ENCODE measurements at regions not wholly inside any gene's neighbourhood (a gene's known extent, or its start where the extent isn't known, plus 50 kb on each side); places are given as distances from the start of the nearest gene placed in this dataset.

DNA sequence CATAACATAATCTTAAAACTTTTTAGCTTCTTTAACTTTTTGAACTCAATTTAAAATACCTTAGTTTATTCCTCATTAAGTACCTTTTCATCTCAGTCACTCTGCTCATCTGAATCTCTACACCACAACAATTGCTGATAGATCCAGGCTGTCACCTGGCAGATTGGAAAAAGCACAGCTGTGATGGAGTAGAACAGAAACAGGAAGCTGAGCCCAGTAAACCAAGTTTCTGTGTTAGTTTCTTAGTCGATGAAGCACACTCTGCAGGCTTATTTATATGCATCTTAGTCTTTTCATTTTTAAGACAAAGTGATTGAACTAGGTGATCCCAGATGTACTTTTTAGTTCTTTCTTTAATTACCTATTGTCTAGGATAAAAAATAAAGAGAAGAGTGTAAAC lies 1398.0 kb upstream of the ALCAM start:
- no peaks in the 10 kb centered on the region for H3K36me3 ChIP-seq (ENCODE audit: control insufficient read depth in 2 of 2, insufficient read depth in 2 of 2, low read length in 2 of 2)
- peaks cover 0 to 3% of the 10 kb centered on the region in 2 donors for H3K9me3 ChIP-seq (ENCODE audit: control insufficient read depth in 2 of 2, low read length in 2 of 2)
- no peak overlapping the region for H3K9ac ChIP-seq (ENCODE audit: low read length in 2 of 2)

GRCh38 chr3:103976931-103977339 lies 1389.8 kb upstream of the ALCAM start:
- Histone ChIP-seq H3K9me3 (ENCODE audit: control insufficient read depth in 2 of 2, low read length in 2 of 2) (peaks cover 0 to 3% of the 10 kb centered on the region in 2 donors), H3K36me3 (ENCODE audit: control insufficient read depth in 2 of 2, insufficient read depth in 2 of 2, low read length in 2 of 2) (no peaks in the 10 kb centered on the region), H3K4me1 (ENCODE audit: control insufficient read depth, insufficient read depth, low read length) (no peaks in the 10 kb centered on the region), H3K9ac (ENCODE audit: low read length in 2 of 2) (no peak overlapping the region), H3K4me3 (ENCODE audit: low read length in 2 of 2) (no peak overlapping the region), H3K27ac (ENCODE audit: low read length) (no peak overlapping the region), H3K27me3 (ENCODE audit: control insufficient read depth in 1 of 2, insufficient read depth in 2 of 2, low read length in 2 of 2) (no peaks in the 10 kb centered on the region)

More for the DNA sequence above, 1398.0 kb upstream of the ALCAM start:
- no peak overlapping the region for H3K27ac ChIP-seq (ENCODE audit: low read length)
- no peaks in the 10 kb centered on the region for H3K4me1 ChIP-seq (ENCODE audit: control insufficient read depth, insufficient read depth, low read length)
- no peaks in the 10 kb centered on the region for H3K27me3 ChIP-seq (ENCODE audit: control insufficient read depth in 1 of 2, insufficient read depth in 2 of 2, low read length in 2 of 2)
- no peak overlapping the region for H3K4me3 ChIP-seq (ENCODE audit: low read length in 2 of 2)

DNA sequence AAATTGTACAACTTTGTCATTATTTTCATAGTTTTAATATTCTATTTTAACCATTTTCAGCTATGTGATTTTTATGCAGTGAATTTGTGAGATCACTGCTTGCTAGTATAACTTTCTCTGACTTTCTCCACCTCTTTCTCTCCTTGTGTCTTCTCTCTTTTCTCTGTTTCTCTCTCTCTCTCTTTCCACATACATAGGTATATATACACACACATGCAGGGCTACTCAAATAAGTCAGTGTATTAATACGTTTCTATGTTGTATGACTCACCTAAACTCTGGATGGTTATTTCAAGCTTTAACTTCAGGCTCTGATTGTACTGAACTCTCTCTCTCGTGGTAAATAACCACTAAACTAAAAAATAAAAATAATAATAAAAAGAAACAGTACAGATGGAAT lies 1389.3 kb upstream of the ALCAM start:
- Histone ChIP-seq H3K9ac (ENCODE audit: low read length in 2 of 2) (no peak overlapping the region), H3K4me1 (ENCODE audit: control insufficient read depth, insufficient read depth, low read length) (no peaks in the 10 kb centered on the region), H3K4me3 (ENCODE audit: low read length in 2 of 2) (no peak overlapping the region), H3K27ac (ENCODE audit: low read length) (no peak overlapping the region), H3K9me3 (ENCODE audit: control insufficient read depth in 2 of 2, low read length in 2 of 2) (no peaks in the 10 kb centered on the region), H3K27me3 (ENCODE audit: control insufficient read depth in 1 of 2, insufficient read depth in 2 of 2, low read length in 2 of 2) (no peaks in the 10 kb centered on the region), H3K36me3 (ENCODE audit: control insufficient read depth in 2 of 2, insufficient read depth in 2 of 2, low read length in 2 of 2) (no peaks in the 10 kb centered on the region)

- no peak overlapping the region for H3K4me3 ChIP-seq (ENCODE audit: low read length in 2 of 2)
- no peaks in the 10 kb centered on the region for H3K36me3 ChIP-seq (ENCODE audit: control insufficient read depth in 2 of 2, insufficient read depth in 2 of 2, low read length in 2 of 2)
- no peak overlapping the region for H3K27ac ChIP-seq (ENCODE audit: low read length)
- no peak overlapping the region for H3K9ac ChIP-seq (ENCODE audit: low read length in 2 of 2)
- no peaks in the 10 kb centered on the region for H3K27me3 ChIP-seq (ENCODE audit: control insufficient read depth in 1 of 2, insufficient read depth in 2 of 2, low read length in 2 of 2)
- no peaks in the 10 kb centered on the region for H3K4me1 ChIP-seq (ENCODE audit: control insufficient read depth, insufficient read depth, low read length)
- H3K9me3 ChIP-seq (ENCODE audit: control insufficient read depth in 2 of 2, low read length in 2 of 2), result peaks cover 0 to 3% of the 10 kb centered on the region in 2 donors
These were observed 1375.1 kb upstream of the ALCAM start for GRCh38 chr3:103991461-103992115.

DNA sequence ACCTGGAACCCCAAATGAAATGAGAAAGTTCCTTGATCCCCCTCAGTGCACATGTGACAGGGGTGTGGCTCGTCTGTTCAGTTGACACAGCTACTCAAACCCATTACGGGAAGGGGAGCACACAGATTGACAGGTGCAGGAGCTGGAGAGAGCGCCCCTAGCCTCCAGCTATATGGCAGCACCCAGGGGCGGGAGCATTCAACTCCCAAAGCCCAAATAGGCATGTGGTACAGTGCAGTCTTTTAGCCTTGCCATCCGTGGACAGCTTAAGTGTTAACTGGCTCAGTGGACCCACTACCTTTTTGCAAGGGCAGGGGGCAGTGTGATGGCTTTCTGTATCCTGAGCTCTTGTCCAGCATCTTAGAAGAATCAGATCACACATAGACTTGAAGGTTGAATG lies 1374.2 kb upstream of the ALCAM start:
- H3K9me3 ChIP-seq (ENCODE audit: control insufficient read depth in 2 of 2, low read length in 2 of 2), result peaks cover 0 to 3% of the 10 kb centered on the region in 2 donors
- no peaks in the 10 kb centered on the region for H3K27me3 ChIP-seq (ENCODE audit: control insufficient read depth in 1 of 2, insufficient read depth in 2 of 2, low read length in 2 of 2)
- no peak overlapping the region for H3K27ac ChIP-seq (ENCODE audit: low read length)
- H3K4me1 ChIP-seq (ENCODE audit: control insufficient read depth, insufficient read depth, low read length), result no peaks in the 10 kb centered on the region
- no peak overlapping the region for H3K4me3 ChIP-seq (ENCODE audit: low read length in 2 of 2)
- H3K9ac ChIP-seq (ENCODE audit: low read length in 2 of 2), result no peak overlapping the region
- no peaks in the 10 kb centered on the region for H3K36me3 ChIP-seq (ENCODE audit: control insufficient read depth in 2 of 2, insufficient read depth in 2 of 2, low read length in 2 of 2)

- Histone ChIP-seq H3K27ac (ENCODE audit: low read length) (no peak overlapping the region), H3K4me3 (ENCODE audit: low read length in 2 of 2) (no peak overlapping the region), H3K27me3 (ENCODE audit: control insufficient read depth in 1 of 2, insufficient read depth in 2 of 2, low read length in 2 of 2) (no peaks in the 10 kb centered on the region), H3K9ac (ENCODE audit: low read length in 2 of 2) (no peak overlapping the region), H3K36me3 (ENCODE audit: control insufficient read depth in 2 of 2, insufficient read depth in 2 of 2, low read length in 2 of 2) (no peaks in the 10 kb centered on the region), H3K9me3 (ENCODE audit: control insufficient read depth in 2 of 2, low read length in 2 of 2) (no peaks in the 10 kb centered on the region), H3K4me1 (ENCODE audit: control insufficient read depth, insufficient read depth, low read length) (no peaks in the 10 kb centered on the region)
These were observed 1361.8 kb upstream of the ALCAM start for GRCh38 chr3:104004956-104005355.

GRCh38 chr3:104005815-104006214 lies 1360.9 kb upstream of the ALCAM start:
- Histone ChIP-seq H3K4me3 (ENCODE audit: low read length in 2 of 2) (no peak overlapping the region), H3K4me1 (ENCODE audit: control insufficient read depth, insufficient read depth, low read length) (no peaks in the 10 kb centered on the region), H3K36me3 (ENCODE audit: control insufficient read depth in 2 of 2, insufficient read depth in 2 of 2, low read length in 2 of 2) (no peaks in the 10 kb centered on the region), H3K9ac (ENCODE audit: low read length in 2 of 2) (no peak overlapping the region), H3K9me3 (ENCODE audit: control insufficient read depth in 2 of 2, low read length in 2 of 2) (no peaks in the 10 kb centered on the region), H3K27ac (ENCODE audit: low read length) (no peak overlapping the region), H3K27me3 (ENCODE audit: control insufficient read depth in 1 of 2, insufficient read depth in 2 of 2, low read length in 2 of 2) (no peaks in the 10 kb centered on the region)

DNA sequence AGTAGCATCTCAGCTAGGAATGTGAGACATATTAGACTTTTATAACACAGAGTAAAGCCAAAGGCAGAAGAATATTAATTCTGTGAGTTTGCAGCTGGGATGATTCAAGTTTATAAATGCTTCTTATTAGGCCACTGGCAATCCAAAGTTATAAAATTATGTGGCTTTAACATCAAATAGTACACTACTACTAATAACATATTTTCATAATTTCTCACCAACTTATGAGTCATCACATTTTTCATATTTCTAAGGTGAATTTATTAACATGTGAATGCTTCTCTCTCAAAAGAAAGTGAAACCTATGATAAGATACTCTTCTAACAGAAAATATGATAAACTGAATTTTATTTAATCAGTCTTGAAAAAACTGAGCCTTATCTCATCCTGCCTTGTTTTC lies 1348.2 kb upstream of the ALCAM start:
- no peak overlapping the region for H3K9ac ChIP-seq (ENCODE audit: low read length in 2 of 2)
- H3K36me3 ChIP-seq (ENCODE audit: control insufficient read depth in 2 of 2, insufficient read depth in 2 of 2, low read length in 2 of 2), result no peaks in the 10 kb centered on the region
- no peak overlapping the region for H3K27ac ChIP-seq (ENCODE audit: low read length)
- H3K4me1 ChIP-seq (ENCODE audit: control insufficient read depth, insufficient read depth, low read length), result no peaks in the 10 kb centered on the region
- H3K27me3 ChIP-seq (ENCODE audit: control insufficient read depth in 1 of 2, insufficient read depth in 2 of 2, low read length in 2 of 2), result no peaks in the 10 kb centered on the region
- no peak overlapping the region for H3K4me3 ChIP-seq (ENCODE audit: low read length in 2 of 2)
- peaks cover 0 to 2% of the 10 kb centered on the region in 2 donors for H3K9me3 ChIP-seq (ENCODE audit: control insufficient read depth in 2 of 2, low read length in 2 of 2)

- H3K36me3 ChIP-seq (ENCODE audit: control insufficient read depth in 2 of 2, insufficient read depth in 2 of 2, low read length in 2 of 2), result no peaks in the 10 kb centered on the region
- H3K9ac ChIP-seq (ENCODE audit: low read length in 2 of 2), result no peak overlapping the region
- H3K27me3 ChIP-seq (ENCODE audit: control insufficient read depth in 1 of 2, insufficient read depth in 2 of 2, low read length in 2 of 2), result no peaks in the 10 kb centered on the region
- no peaks in the 10 kb centered on the region for H3K4me1 ChIP-seq (ENCODE audit: control insufficient read depth, insufficient read depth, low read length)
- no peak overlapping the region for H3K27ac ChIP-seq (ENCODE audit: low read length)
- no peak overlapping the region for H3K4me3 ChIP-seq (ENCODE audit: low read length in 2 of 2)
- H3K9me3 ChIP-seq (ENCODE audit: control insufficient read depth in 2 of 2, low read length in 2 of 2), result no peaks in the 10 kb centered on the region
These were observed 1335.1 kb upstream of the ALCAM start for GRCh38 chr3:104031598-104031997.

DNA sequence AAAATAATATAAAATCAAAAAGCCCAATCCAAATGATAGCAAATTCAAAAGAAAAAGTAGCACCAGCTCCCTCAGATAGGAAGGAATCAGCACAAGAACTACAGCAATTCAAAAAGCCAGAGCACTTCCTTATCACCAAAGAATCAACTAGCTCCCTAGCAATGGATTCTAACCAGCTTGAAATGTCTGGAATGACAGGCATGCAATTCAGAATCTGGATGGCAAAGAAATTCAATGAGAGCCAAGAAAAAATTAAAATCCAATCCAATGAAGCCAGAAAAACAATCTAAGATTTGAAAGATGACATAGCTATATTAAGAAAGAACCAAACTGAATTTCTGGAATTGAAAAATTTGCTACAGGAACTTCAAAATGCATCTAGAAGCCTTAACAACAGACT lies 1334.4 kb upstream of the ALCAM start:
- Histone ChIP-seq H3K4me1 (ENCODE audit: control insufficient read depth, insufficient read depth, low read length) (no peaks in the 10 kb centered on the region), H3K36me3 (ENCODE audit: control insufficient read depth in 2 of 2, insufficient read depth in 2 of 2, low read length in 2 of 2) (no peaks in the 10 kb centered on the region), H3K27ac (ENCODE audit: low read length) (no peak overlapping the region), H3K4me3 (ENCODE audit: low read length in 2 of 2) (no peak overlapping the region), H3K27me3 (ENCODE audit: control insufficient read depth in 1 of 2, insufficient read depth in 2 of 2, low read length in 2 of 2) (no peaks in the 10 kb centered on the region), H3K9ac (ENCODE audit: low read length in 2 of 2) (no peak overlapping the region), H3K9me3 (ENCODE audit: control insufficient read depth in 2 of 2, low read length in 2 of 2) (no peaks in the 10 kb centered on the region)

GRCh38 chr3:104040896-104041295 lies 1325.8 kb upstream of the ALCAM start:
- Histone ChIP-seq H3K9ac (ENCODE audit: low read length in 2 of 2) (no peak overlapping the region), H3K36me3 (ENCODE audit: control insufficient read depth in 2 of 2, insufficient read depth in 2 of 2, low read length in 2 of 2) (no peaks in the 10 kb centered on the region), H3K27ac (ENCODE audit: low read length) (no peak overlapping the region), H3K4me1 (ENCODE audit: control insufficient read depth, insufficient read depth, low read length) (no peaks in the 10 kb centered on the region), H3K4me3 (ENCODE audit: low read length in 2 of 2) (no peak overlapping the region), H3K9me3 (ENCODE audit: control insufficient read depth in 2 of 2, low read length in 2 of 2) (no peaks in the 10 kb centered on the region), H3K27me3 (ENCODE audit: control insufficient read depth in 1 of 2, insufficient read depth in 2 of 2, low read length in 2 of 2) (no peaks in the 10 kb centered on the region)
